ENCODE measurements at regions not wholly inside any gene's neighbourhood (a gene's known extent, or its start where the extent isn't known, plus 50 kb on each side); places are given as distances from the start of the nearest gene placed in this dataset.
"Not testable (repeated sequence)": the region's sequence is repeated elsewhere in the genome, so short reads cannot be mapped to it uniquely, and the experiment has no call there.

GRCh38 chr20:60180986-60181385, 222.8 kb downstream of the CDH26 start:
- Mint-ChIP-seq H3K27ac (ENCODE audit: unreplicated experiment) (no peak overlapping the region), H3K4me3 (ENCODE audit: unreplicated experiment) (no peak overlapping the region), H3K9me3 (ENCODE audit: unreplicated experiment) (no peaks in the 10 kb centered on the region), H3K4me1 (ENCODE audit: low read depth, unreplicated experiment) (no peaks in the 10 kb centered on the region), H3K27me3 (ENCODE audit: unreplicated experiment) (no peaks in the 10 kb centered on the region), H3K36me3 (ENCODE audit: unreplicated experiment) (no peaks in the 10 kb centered on the region)
- no peak for DNase-seq
- no peak for TF ChIP-seq CTCF (IDR thresholded peaks at IDR 0.05; ENCODE audit: partially characterized antibody, unreplicated experiment)

GRCh38 chr20:60186412-60186811, 228.2 kb downstream of the CDH26 start:
- peaks cover 2% of the 10 kb centered on the region for H3K27me3 Mint-ChIP-seq (ENCODE audit: unreplicated experiment)

GRCh38 chr20:60187683-60188082, 229.5 kb downstream of the CDH26 start:
- Mint-ChIP-seq H3K9me3 (ENCODE audit: unreplicated experiment) (no peaks in the 10 kb centered on the region), H3K36me3 (ENCODE audit: unreplicated experiment) (no peaks in the 10 kb centered on the region), H3K27ac (ENCODE audit: unreplicated experiment) (no peak overlapping the region), H3K4me1 (ENCODE audit: low read depth, unreplicated experiment) (no peaks in the 10 kb centered on the region), H3K27me3 (ENCODE audit: unreplicated experiment) (peaks cover 2% of the 10 kb centered on the region), H3K4me3 (ENCODE audit: unreplicated experiment) (no peak overlapping the region)
- DNase-seq, result no peak
- no peak for TF ChIP-seq CTCF (IDR thresholded peaks at IDR 0.05; ENCODE audit: partially characterized antibody, unreplicated experiment)

More at GRCh38 chr20:60186412-60186811, 228.2 kb downstream of the CDH26 start:
- TF ChIP-seq CTCF (IDR thresholded peaks at IDR 0.05; ENCODE audit: partially characterized antibody, unreplicated experiment), result no peak
- Mint-ChIP-seq H3K4me1 (ENCODE audit: low read depth, unreplicated experiment) (no peaks in the 10 kb centered on the region), H3K4me3 (ENCODE audit: unreplicated experiment) (no peak overlapping the region), H3K27ac (ENCODE audit: unreplicated experiment) (no peak overlapping the region), H3K36me3 (ENCODE audit: unreplicated experiment) (no peaks in the 10 kb centered on the region), H3K9me3 (ENCODE audit: unreplicated experiment) (no peaks in the 10 kb centered on the region)
- no peak for DNase-seq

GRCh38 chr20:60191014-60191413, 232.8 kb downstream of the CDH26 start:
- H3K27me3 Mint-ChIP-seq (ENCODE audit: unreplicated experiment), result peaks cover 2% of the 10 kb centered on the region
- no peak overlapping the region for H3K4me3 Mint-ChIP-seq (ENCODE audit: unreplicated experiment)
- no peaks in the 10 kb centered on the region for H3K36me3 Mint-ChIP-seq (ENCODE audit: unreplicated experiment)
- no peak overlapping the region for H3K27ac Mint-ChIP-seq (ENCODE audit: unreplicated experiment)
- no peaks in the 10 kb centered on the region for H3K9me3 Mint-ChIP-seq (ENCODE audit: unreplicated experiment)
- DNase-seq, result no peak
- TF ChIP-seq CTCF (IDR thresholded peaks at IDR 0.05; ENCODE audit: partially characterized antibody, unreplicated experiment), result no peak
- no peaks in the 10 kb centered on the region for H3K4me1 Mint-ChIP-seq (ENCODE audit: low read depth, unreplicated experiment)

GRCh38 chr20:60192326-60192725, 234.1 kb downstream of the CDH26 start:
- Mint-ChIP-seq H3K27ac (ENCODE audit: unreplicated experiment) (no peak overlapping the region), H3K4me3 (ENCODE audit: unreplicated experiment) (no peak overlapping the region), H3K27me3 (ENCODE audit: unreplicated experiment) (peaks cover 2% of the 10 kb centered on the region), H3K36me3 (ENCODE audit: unreplicated experiment) (no peaks in the 10 kb centered on the region), H3K9me3 (ENCODE audit: unreplicated experiment) (no peaks in the 10 kb centered on the region), H3K4me1 (ENCODE audit: low read depth, unreplicated experiment) (no peaks in the 10 kb centered on the region)
- no peak for DNase-seq
- no peak for TF ChIP-seq CTCF (IDR thresholded peaks at IDR 0.05; ENCODE audit: partially characterized antibody, unreplicated experiment)

GRCh38 chr20:60199132-60199531, 240.9 kb downstream of the CDH26 start:
- not testable (repeated sequence) for H3K4me3 Mint-ChIP-seq (ENCODE audit: unreplicated experiment); H3K27me3 Mint-ChIP-seq (ENCODE audit: unreplicated experiment); H3K4me1 Mint-ChIP-seq (ENCODE audit: low read depth, unreplicated experiment); H3K27ac Mint-ChIP-seq (ENCODE audit: unreplicated experiment); H3K9me3 Mint-ChIP-seq (ENCODE audit: unreplicated experiment); H3K36me3 Mint-ChIP-seq (ENCODE audit: unreplicated experiment); DNase-seq
